ENCODE measurements at regions not wholly inside any gene's neighbourhood (a gene's known extent, or its start where the extent isn't known, plus 50 kb on each side); places are given as distances from the start of the nearest gene placed in this dataset.

DNA sequence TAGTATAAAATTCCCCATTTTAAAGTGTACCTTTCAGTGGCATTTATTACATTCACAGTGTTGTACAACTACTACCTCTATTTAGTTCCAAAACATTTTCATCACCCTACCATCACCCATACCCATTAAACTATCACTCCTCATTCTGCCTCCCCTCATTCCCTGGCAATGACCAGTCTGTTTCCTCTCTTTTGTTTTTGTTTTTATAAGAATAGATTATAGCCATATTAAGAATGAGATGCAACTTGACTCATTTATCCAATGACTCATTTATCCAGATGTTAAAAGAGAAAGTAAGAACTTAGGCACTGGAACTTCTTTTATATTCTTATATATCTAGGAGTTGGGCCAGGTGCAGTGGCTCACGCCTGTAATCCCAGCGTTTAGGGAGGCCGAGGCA, 156.3 kb downstream of the FAT3 start:
- TF ChIP-seq, protein P1, sequence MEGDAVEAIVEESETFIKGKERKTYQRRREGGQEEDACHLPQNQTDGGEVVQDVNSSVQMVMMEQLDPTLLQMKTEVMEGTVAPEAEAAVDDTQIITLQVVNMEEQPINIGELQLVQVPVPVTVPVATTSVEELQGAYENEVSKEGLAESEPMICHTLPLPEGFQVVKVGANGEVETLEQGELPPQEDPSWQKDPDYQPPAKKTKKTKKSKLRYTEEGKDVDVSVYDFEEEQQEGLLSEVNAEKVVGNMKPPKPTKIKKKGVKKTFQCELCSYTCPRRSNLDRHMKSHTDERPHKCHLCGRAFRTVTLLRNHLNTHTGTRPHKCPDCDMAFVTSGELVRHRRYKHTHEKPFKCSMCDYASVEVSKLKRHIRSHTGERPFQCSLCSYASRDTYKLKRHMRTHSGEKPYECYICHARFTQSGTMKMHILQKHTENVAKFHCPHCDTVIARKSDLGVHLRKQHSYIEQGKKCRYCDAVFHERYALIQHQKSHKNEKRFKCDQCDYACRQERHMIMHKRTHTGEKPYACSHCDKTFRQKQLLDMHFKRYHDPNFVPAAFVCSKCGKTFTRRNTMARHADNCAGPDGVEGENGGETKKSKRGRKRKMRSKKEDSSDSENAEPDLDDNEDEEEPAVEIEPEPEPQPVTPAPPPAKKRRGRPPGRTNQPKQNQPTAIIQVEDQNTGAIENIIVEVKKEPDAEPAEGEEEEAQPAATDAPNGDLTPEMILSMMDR (IDR thresholded peaks at IDR 0.05) = no peak
- TF ChIP-seq POLR2A (IDR thresholded peaks at IDR 0.05) = no peak
